Head of caudate nucleus (tissue), 42 donors: ENCODE measurements at regions not wholly inside any gene's neighbourhood (a gene's known extent, or its start where the extent isn't known, plus 50 kb on each side); places are given as distances from the start of the nearest gene placed in this dataset.

ENCODE experiments used
- DNase-seq, 42 donors: peaks; one replicate each; pipeline versions ENCODE4 v3.0.0 to v3.0.0-alpha.2; 2020 to 2021; ENCODE audit warnings: mixed read lengths in 7 of 42
- intact Hi-C: fragments of 100-400 bp; cut with DNase I; formaldehyde crosslinking; loops from one replicate; pipeline ENCODE4 v1.15.0; 2022

- DNase-seq: no peak
- intact Hi-C loops: no loop called here
These were observed 678.9 kb upstream of the SLITRK5 start for GRCh38 chr13:86992251-86992650.

- DNase-seq: no peak
- intact Hi-C loops: no loop called here
These were observed 667.9 kb upstream of the SLITRK5 start for GRCh38 chr13:87003265-87003664.

GRCh38 chr13:87005511-87005910 is 665.7 kb upstream of the SLITRK5 start:
- DNase-seq: no peak
- intact Hi-C loops: no loop called here

- intact Hi-C loops: no loop called here
- DNase-seq: no peak
These were observed 635.6 kb upstream of the SLITRK5 start for GRCh38 chr13:87035526-87035925.

GRCh38 chr13:87042946-87043345 is 628.2 kb upstream of the SLITRK5 start:
- intact Hi-C loops: no loop called here
- no peak for DNase-seq

GRCh38 chr13:87052731-87053130 is 618.4 kb upstream of the SLITRK5 start:
- intact Hi-C loops: no loop called here

GRCh38 chr13:87057807-87058520 is 613.2 kb upstream of the SLITRK5 start:
- DNase-seq: no peak
- intact Hi-C loops: no loop called here

More at GRCh38 chr13:87052731-87053130, 618.4 kb upstream of the SLITRK5 start:
- DNase-seq: no peak

GRCh38 chr13:87058786-87059329 is 612.3 kb upstream of the SLITRK5 start:
- DNase-seq: no peak
- intact Hi-C loops: no loop called here

- DNase-seq: peak in 1 of 42 donors; percentile 19
- intact Hi-C loops: no loop called here
These were observed 592.0 kb upstream of the SLITRK5 start for GRCh38 chr13:87078947-87079795.

- no peak for DNase-seq
- intact Hi-C loops: no loop called here
These were observed 590.9 kb upstream of the SLITRK5 start for GRCh38 chr13:87080100-87080779.

GRCh38 chr13:87084192-87084591 is 587.0 kb upstream of the SLITRK5 start:
- intact Hi-C loops: no loop called here
- no peak for DNase-seq

GRCh38 chr13:87087741-87088140 is 583.4 kb upstream of the SLITRK5 start:
- intact Hi-C loops: no loop called here
- DNase-seq: no peak

GRCh38 chr13:87089391-87089790 is 581.8 kb upstream of the SLITRK5 start:
- no peak for DNase-seq

GRCh38 chr13:87093399-87093798 is 577.8 kb upstream of the SLITRK5 start:
- intact Hi-C loops: no loop called here
- DNase-seq: no peak

More at GRCh38 chr13:87089391-87089790, 581.8 kb upstream of the SLITRK5 start:
- intact Hi-C loops: no loop called here

- intact Hi-C loops: no loop called here
- no peak for DNase-seq
These were observed 576.5 kb upstream of the SLITRK5 start for GRCh38 chr13:87094646-87095045.

GRCh38 chr13:87100431-87100830 is 570.7 kb upstream of the SLITRK5 start:
- DNase-seq: no peak
- intact Hi-C loops: no loop called here

- intact Hi-C loops: no loop called here
- DNase-seq: no peak
These were observed 563.5 kb upstream of the SLITRK5 start for GRCh38 chr13:87107651-87108050.

- no peak for DNase-seq
- intact Hi-C loops: no loop called here
These were observed 550.7 kb upstream of the SLITRK5 start for GRCh38 chr13:87120476-87120875.

- DNase-seq: no peak
- intact Hi-C loops: no loop called here
These were observed 548.6 kb upstream of the SLITRK5 start for GRCh38 chr13:87122551-87122950.
